ENCODE measurements at regions not wholly inside any gene's neighbourhood (a gene's known extent, or its start where the extent isn't known, plus 50 kb on each side); places are given as distances from the start of the nearest gene placed in this dataset.
"Not testable (repeated sequence)": the region's sequence is repeated elsewhere in the genome, so short reads cannot be mapped to it uniquely, and the experiment has no call there.

GRCh38 chr18:68406761-68407160, 308.1 kb downstream of the TMX3 start:
- DNase-seq (no peak), ATAC-seq (ENCODE audit: poor library complexity) (no peak)
- intact Hi-C loops (cut with DNase I) = no loop called here

- DNase-seq = no peak
- intact Hi-C loops (cut with DNase I) = no loop called here
- ATAC-seq (ENCODE audit: poor library complexity) = no peak
Measured at GRCh38 chr18:68402784-68403183, 312.1 kb downstream of the TMX3 start.

- no peak for ATAC-seq (ENCODE audit: poor library complexity)
- intact Hi-C loops (cut with DNase I) = no loop called here
- DNase-seq = no peak
Measured at GRCh38 chr18:68400889-68401288, 314.0 kb downstream of the TMX3 start.

- no peak for ATAC-seq (ENCODE audit: poor library complexity)
- intact Hi-C loops (cut with DNase I) = no loop called here
- DNase-seq = no peak
Measured at GRCh38 chr18:68399721-68400120, 315.2 kb downstream of the TMX3 start.

GRCh38 chr18:68397241-68398035, 317.5 kb downstream of the TMX3 start:
- DNase-seq (no peak), ATAC-seq (ENCODE audit: poor library complexity) (no peak)
- intact Hi-C loops (cut with DNase I) = no loop called here

- no peak for DNase-seq
- intact Hi-C loops (cut with DNase I) = no loop called here
- ATAC-seq (ENCODE audit: poor library complexity) = no peak
Measured at GRCh38 chr18:68394705-68395104, 320.2 kb downstream of the TMX3 start.

- ATAC-seq (ENCODE audit: poor library complexity) (no peak), DNase-seq (no peak)
- intact Hi-C loops (cut with DNase I) = no loop called here
Measured at GRCh38 chr18:68391801-68392200, 323.1 kb downstream of the TMX3 start.

- intact Hi-C loops (cut with DNase I) = no loop called here
- DNase-seq (no peak), ATAC-seq (ENCODE audit: poor library complexity) (no peak)
Measured at GRCh38 chr18:68387246-68387645, 327.7 kb downstream of the TMX3 start.

- ATAC-seq (ENCODE audit: poor library complexity); DNase-seq; intact Hi-C loops (cut with DNase I): not testable (repeated sequence)
Measured at GRCh38 chr18:68383979-68384378, 330.9 kb downstream of the TMX3 start.

- intact Hi-C loops (cut with DNase I) = no loop called here
- DNase-seq (no peak), ATAC-seq (ENCODE audit: poor library complexity) (no peak)
Measured at GRCh38 chr18:68376926-68377325, 338.0 kb downstream of the TMX3 start.

GRCh38 chr18:68362907-68363306, 352.0 kb downstream of the TMX3 start:
- DNase-seq (no peak), ATAC-seq (ENCODE audit: poor library complexity) (no peak)
- intact Hi-C loops (cut with DNase I) = no loop called here

GRCh38 chr18:68355637-68356036, 359.3 kb downstream of the TMX3 start:
- ATAC-seq (ENCODE audit: poor library complexity) = no peak
- DNase-seq = no peak
- intact Hi-C loops (cut with DNase I) = no loop called here

GRCh38 chr18:68354176-68354575, 360.7 kb downstream of the TMX3 start:
- intact Hi-C loops (cut with DNase I) = no loop called here
- ATAC-seq (ENCODE audit: poor library complexity) (no peak), DNase-seq (no peak)

GRCh38 chr18:68342039-68342659, 372.8 kb downstream of the TMX3 start:
- intact Hi-C loops (cut with DNase I) = no loop called here
- ATAC-seq (ENCODE audit: poor library complexity) = no peak
- DNase-seq = no peak

- intact Hi-C loops (cut with DNase I) = no loop called here
- ATAC-seq (ENCODE audit: poor library complexity) (no peak), DNase-seq (no peak)
Measured at GRCh38 chr18:68340606-68341005, 374.3 kb downstream of the TMX3 start.

GRCh38 chr18:68330658-68331057, 384.2 kb downstream of the TMX3 start:
- DNase-seq (no peak), ATAC-seq (ENCODE audit: poor library complexity) (no peak)
- intact Hi-C loops (cut with DNase I) = no loop called here

GRCh38 chr18:68323921-68324320, 391.0 kb downstream of the TMX3 start:
- DNase-seq (no peak), ATAC-seq (ENCODE audit: poor library complexity) (no peak)
- intact Hi-C loops (cut with DNase I) = no loop called here

- intact Hi-C loops (cut with DNase I) = no loop called here
- no peak for ATAC-seq (ENCODE audit: poor library complexity)
Measured at GRCh38 chr18:68316636-68317035, 398.3 kb downstream of the TMX3 start.

GRCh38 chr18:68314403-68314802, 400.5 kb downstream of the TMX3 start:
- ATAC-seq (ENCODE audit: poor library complexity) (no peak), DNase-seq (no peak)
- intact Hi-C loops (cut with DNase I) = no loop called here

More at GRCh38 chr18:68316636-68317035, 398.3 kb downstream of the TMX3 start:
- no peak for DNase-seq

GRCh38 chr18:68301441-68301840, 413.5 kb downstream of the TMX3 start:
- ATAC-seq (ENCODE audit: poor library complexity) (no peak), DNase-seq (no peak)
- intact Hi-C loops (cut with DNase I) = no loop called here
